Body of pancreas (tissue), 4 donors: ENCODE measurements at regions not wholly inside any gene's neighbourhood (a gene's known extent, or its start where the extent isn't known, plus 50 kb on each side); places are given as distances from the start of the nearest gene placed in this dataset.

Source experiments
- POLR2A ChIP-seq, 3 donors: fragments of 450-650 bp; IDR thresholded peaks; one replicate each; pipeline ENCODE4 v1.6.1; 2016; ENCODE audit warnings: antibody characterized with exemption in 3 of 3, mild to moderate bottlenecking in 2 of 3
- TF ChIP-seq, protein P1 (sequence below), 7 experiments: fragments of 450-650 bp in 4 of 7; fragments of 200-600 bp in 3 of 7; sonication (generic) in 3 of 7; IDR thresholded peaks; one replicate each; pipeline ENCODE4 v1.5.1; 2016 to 2019; ENCODE audit warnings: antibody characterized with exemption in 7 of 7

DNA sequence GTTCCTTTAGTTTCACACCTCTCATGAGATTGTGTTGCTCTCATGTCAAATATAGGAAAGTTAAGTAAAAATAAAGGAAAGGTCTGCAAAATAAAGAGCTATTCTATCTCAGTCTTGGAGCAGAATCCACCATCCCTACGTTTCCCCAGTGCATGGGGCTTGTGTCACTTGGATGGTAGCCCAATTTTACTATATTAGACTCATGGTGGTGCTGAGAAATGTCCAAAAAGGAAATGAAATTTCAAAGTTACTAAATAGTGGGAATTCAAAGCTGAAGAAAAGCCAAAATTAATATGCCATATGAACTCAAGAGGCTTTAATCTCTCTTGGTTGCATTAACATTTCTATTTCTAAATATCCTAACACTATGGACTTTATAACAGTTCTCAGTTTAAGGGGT, 1283.3 kb upstream of the GJE1 start:
- TF ChIP-seq, protein P1, sequence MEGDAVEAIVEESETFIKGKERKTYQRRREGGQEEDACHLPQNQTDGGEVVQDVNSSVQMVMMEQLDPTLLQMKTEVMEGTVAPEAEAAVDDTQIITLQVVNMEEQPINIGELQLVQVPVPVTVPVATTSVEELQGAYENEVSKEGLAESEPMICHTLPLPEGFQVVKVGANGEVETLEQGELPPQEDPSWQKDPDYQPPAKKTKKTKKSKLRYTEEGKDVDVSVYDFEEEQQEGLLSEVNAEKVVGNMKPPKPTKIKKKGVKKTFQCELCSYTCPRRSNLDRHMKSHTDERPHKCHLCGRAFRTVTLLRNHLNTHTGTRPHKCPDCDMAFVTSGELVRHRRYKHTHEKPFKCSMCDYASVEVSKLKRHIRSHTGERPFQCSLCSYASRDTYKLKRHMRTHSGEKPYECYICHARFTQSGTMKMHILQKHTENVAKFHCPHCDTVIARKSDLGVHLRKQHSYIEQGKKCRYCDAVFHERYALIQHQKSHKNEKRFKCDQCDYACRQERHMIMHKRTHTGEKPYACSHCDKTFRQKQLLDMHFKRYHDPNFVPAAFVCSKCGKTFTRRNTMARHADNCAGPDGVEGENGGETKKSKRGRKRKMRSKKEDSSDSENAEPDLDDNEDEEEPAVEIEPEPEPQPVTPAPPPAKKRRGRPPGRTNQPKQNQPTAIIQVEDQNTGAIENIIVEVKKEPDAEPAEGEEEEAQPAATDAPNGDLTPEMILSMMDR (IDR thresholded peaks at IDR 0.05): no peak
- no peak for TF ChIP-seq POLR2A (IDR thresholded peaks at IDR 0.05)
